GM23338 (cell line): ENCODE measurements at regions not wholly inside any gene's neighbourhood (a gene's known extent, or its start where the extent isn't known, plus 50 kb on each side); places are given as distances from the start of the nearest gene placed in this dataset.

ENCODE experiments used
- ATAC-seq: fragments of 200-7000 bp; cut with Tn5 transposase; 3 replicates; pipeline ENCODE4 v1.9.1; 2020
- DNase-seq: peaks from one replicate; pipeline ENCODE4 v3.0.0-alpha.2; 2015; ENCODE audit warnings: low spot score
- H2AFZ ChIP-seq: fragments of 200-600 bp; sonication (generic); 2 replicates; pipeline ENCODE4 v1.8.0; 2016; ENCODE audit warnings: antibody characterized with exemption, mild to moderate bottlenecking, moderate library complexity
- H3F3A ChIP-seq: fragments of 200-600 bp; sonication (generic); replicated peaks from 2 replicates; pipeline ENCODE4 v1.8.0; 2017; ENCODE audit warnings: antibody characterized with exemption, mixed run types, low read depth
- H3K27ac ChIP-seq: fragments of 200-600 bp; sonication (generic); 2 replicates; pipeline ENCODE4 v1.6.1; 2016; ENCODE audit warnings: low read depth
- H3K27me3 ChIP-seq: fragments of 200-600 bp; sonication (generic); 2 replicates; pipeline ENCODE4 v1.8.0; 2016; ENCODE audit warnings: mild to moderate bottlenecking, mixed run types, moderate library complexity; ENCODE audit not compliant: insufficient read depth
- H3K36me3 ChIP-seq: fragments of 200-600 bp; sonication (generic); 2 replicates; pipeline ENCODE4 v1.8.0; 2016; ENCODE audit warnings: mild to moderate bottlenecking; ENCODE audit not compliant: insufficient read depth
- H3K4me1 ChIP-seq: fragments of 200-600 bp; sonication (generic); 2 replicates; pipeline ENCODE4 v1.8.0; 2016; ENCODE audit warnings: mild to moderate bottlenecking, moderate library complexity; ENCODE audit not compliant: insufficient read depth
- H3K4me2 ChIP-seq: fragments of 200-600 bp; sonication (generic); 2 replicates; pipeline ENCODE4 v1.7.1; 2017; ENCODE audit warnings: mixed run types
- H3K4me3 ChIP-seq: fragments of 200-600 bp; sonication (generic); 2 replicates; pipeline ENCODE4 v1.6.1; 2016; ENCODE audit warnings: mixed run types
- H3K79me2 ChIP-seq: fragments of 200-600 bp; sonication (generic); replicated peaks from 2 replicates; pipeline ENCODE4 v1.8.0; 2017; ENCODE audit warnings: mild to moderate bottlenecking; ENCODE audit not compliant: insufficient read depth
- H3K9me2 ChIP-seq: fragments of 200-600 bp; sonication (generic); 2 replicates; pipeline ENCODE4 v1.8.0; 2017; ENCODE audit not compliant: insufficient read depth
- H4K20me1 ChIP-seq: fragments of 200-600 bp; sonication (generic); replicated peaks from 2 replicates; pipeline ENCODE4 v1.8.0; 2017; ENCODE audit warnings: mild to moderate bottlenecking; ENCODE audit not compliant: insufficient read depth
- H3K27ac Mint-ChIP-seq: 2 replicates; pipeline ENCODE4 v1.8.0; 2020; ENCODE audit warnings: inconsistent platforms, mild to moderate bottlenecking, moderate library complexity, mixed read lengths
- H3K27me3 Mint-ChIP-seq: 3 replicates; pipeline ENCODE4 v1.8.0; 2022; ENCODE audit warnings: low read depth, mild to moderate bottlenecking, moderate library complexity, mixed read lengths, inconsistent platforms; ENCODE audit not compliant: insufficient read depth, poor library complexity
- H3K36me3 Mint-ChIP-seq: 3 replicates; pipeline ENCODE4 v1.8.0; 2021; ENCODE audit warnings: low read depth, mild to moderate bottlenecking, inconsistent platforms, moderate library complexity, mixed read lengths
- H3K4me1 Mint-ChIP-seq: 3 replicates; pipeline ENCODE4 v1.8.0; 2020; ENCODE audit warnings: mild to moderate bottlenecking, inconsistent platforms, mixed read lengths
- H3K4me3 Mint-ChIP-seq: 3 replicates; pipeline ENCODE4 v1.8.0; 2021; ENCODE audit warnings: moderate library complexity, mild to moderate bottlenecking, inconsistent platforms, mixed read lengths
- H3K9me3 Mint-ChIP-seq: 3 replicates; pipeline ENCODE4 v1.8.0; 2020; ENCODE audit warnings: moderate library complexity, mild to moderate bottlenecking, inconsistent platforms, mixed read lengths
- CREB1 ChIP-seq: fragments of 250-450 bp; sonication (Bioruptor Pico); IDR thresholded peaks from 2 replicates; pipeline ENCODE4 v1.5.0; 2020; ENCODE audit warnings: low read depth, mild to moderate bottlenecking, moderate library complexity
- ETS1 ChIP-seq: IDR thresholded peaks from 2 replicates; pipeline ENCODE4 v1.6.1; 2016; ENCODE audit warnings: antibody characterized with exemption
- EZH2phosphoT487 ChIP-seq: fragments of 200-600 bp; sonication (generic); IDR thresholded peaks from one replicate; pipeline ENCODE4 v1.8.1; 2018; ENCODE audit warnings: antibody characterized with exemption; ENCODE audit not compliant: unreplicated experiment
- JUNB ChIP-seq: IDR thresholded peaks from one replicate; pipeline ENCODE4 v1.6.1; 2016; ENCODE audit warnings: antibody characterized with exemption; ENCODE audit not compliant: unreplicated experiment
- NANOG ChIP-seq: IDR thresholded peaks from 2 replicates; pipeline ENCODE4 v1.6.1; 2016; ENCODE audit warnings: antibody characterized with exemption, borderline replicate concordance
- POLR2AphosphoS5 ChIP-seq: IDR thresholded peaks from 2 replicates; pipeline ENCODE4 v1.6.1; 2016; ENCODE audit warnings: antibody characterized with exemption, low read depth
- REST ChIP-seq: IDR thresholded peaks from one replicate; pipeline ENCODE4 v1.6.1; 2018; ENCODE audit warnings: antibody characterized with exemption; ENCODE audit not compliant: unreplicated experiment
- STAT1 ChIP-seq: IDR thresholded peaks from one replicate; pipeline ENCODE4 v1.6.1; 2016; ENCODE audit warnings: antibody characterized with exemption; ENCODE audit not compliant: unreplicated experiment
- ZNF114 ChIP-seq: fragments of 250-450 bp; sonication (Bioruptor Pico); IDR thresholded peaks from 2 replicates; pipeline ENCODE4 v1.5.0; 2020; ENCODE audit warnings: mild to moderate bottlenecking, moderate library complexity
- ZNF331 ChIP-seq: fragments of 250-450 bp; sonication (Bioruptor Pico); IDR thresholded peaks from 2 replicates; pipeline ENCODE4 v1.5.0; 2020; ENCODE audit warnings: low read depth, mild to moderate bottlenecking, moderate library complexity
- ZNF462 ChIP-seq: fragments of 250-450 bp; sonication (Bioruptor Pico); IDR thresholded peaks from 2 replicates; pipeline ENCODE4 v1.5.0; 2020; ENCODE audit warnings: mild to moderate bottlenecking, moderate library complexity
- TF ChIP-seq, protein P1 (sequence below), 2 experiments: fragments of 200-600 bp in 1 of 2; sonication (generic) in 1 of 2; conservative IDR thresholded peaks; 2 replicates each; pipeline versions ENCODE4 v1.5.1 to v1.6.1; 2016 to 2017; ENCODE audit warnings: antibody characterized with exemption in 2 of 2, low read depth in 2 of 2, mild to moderate bottlenecking in 2 of 2, moderate library complexity in 1 of 2

DNA sequence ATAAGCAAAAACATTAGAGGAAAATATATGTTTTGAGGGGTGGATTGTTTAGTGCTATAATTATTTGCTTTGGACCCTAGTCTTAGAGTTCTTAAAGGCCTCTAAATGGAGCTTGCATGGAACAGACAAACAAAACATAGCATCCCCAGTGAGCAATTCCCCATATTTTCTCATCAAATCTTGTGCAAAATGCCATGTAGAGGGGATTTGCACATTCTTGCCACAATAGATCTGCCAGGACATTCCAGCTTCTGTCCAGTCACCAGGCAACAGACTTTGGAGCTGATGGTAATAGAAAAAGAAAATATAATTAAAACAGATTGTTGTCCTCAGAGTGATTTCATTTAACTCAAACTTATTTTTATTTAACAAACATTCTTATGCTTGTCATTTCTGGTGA is 360.3 kb upstream of the PDGFD start:
- H3K4me3 Mint-ChIP-seq, result no peak overlapping the region
- H3K4me1 ChIP-seq, result no peaks in the 10 kb centered on the region
- H3K27me3 Mint-ChIP-seq, result no peaks in the 10 kb centered on the region
- H3F3A ChIP-seq, result no peaks in the 10 kb centered on the region
- no peaks in the 10 kb centered on the region for H3K27me3 ChIP-seq
- no peaks in the 10 kb centered on the region for H3K9me3 Mint-ChIP-seq
- DNase-seq (no peak), ATAC-seq (no peak)
- no peaks in the 10 kb centered on the region for H4K20me1 ChIP-seq
- no peaks in the 10 kb centered on the region for H3K36me3 ChIP-seq
- TF ChIP-seq ZNF331 (CRISPR knock-in tag) (no peak), ZNF462 (CRISPR knock-in tag) (no peak), POLR2AphosphoS5 (no peak), REST (no peak), ZNF114 (CRISPR knock-in tag) (no peak), JUNB (no peak), ETS1 (no peak), STAT1 (no peak), CREB1 (CRISPR knock-in tag) (no peak), NANOG (no peak), EZH2phosphoT487 (no peak)
- TF ChIP-seq, protein P1, sequence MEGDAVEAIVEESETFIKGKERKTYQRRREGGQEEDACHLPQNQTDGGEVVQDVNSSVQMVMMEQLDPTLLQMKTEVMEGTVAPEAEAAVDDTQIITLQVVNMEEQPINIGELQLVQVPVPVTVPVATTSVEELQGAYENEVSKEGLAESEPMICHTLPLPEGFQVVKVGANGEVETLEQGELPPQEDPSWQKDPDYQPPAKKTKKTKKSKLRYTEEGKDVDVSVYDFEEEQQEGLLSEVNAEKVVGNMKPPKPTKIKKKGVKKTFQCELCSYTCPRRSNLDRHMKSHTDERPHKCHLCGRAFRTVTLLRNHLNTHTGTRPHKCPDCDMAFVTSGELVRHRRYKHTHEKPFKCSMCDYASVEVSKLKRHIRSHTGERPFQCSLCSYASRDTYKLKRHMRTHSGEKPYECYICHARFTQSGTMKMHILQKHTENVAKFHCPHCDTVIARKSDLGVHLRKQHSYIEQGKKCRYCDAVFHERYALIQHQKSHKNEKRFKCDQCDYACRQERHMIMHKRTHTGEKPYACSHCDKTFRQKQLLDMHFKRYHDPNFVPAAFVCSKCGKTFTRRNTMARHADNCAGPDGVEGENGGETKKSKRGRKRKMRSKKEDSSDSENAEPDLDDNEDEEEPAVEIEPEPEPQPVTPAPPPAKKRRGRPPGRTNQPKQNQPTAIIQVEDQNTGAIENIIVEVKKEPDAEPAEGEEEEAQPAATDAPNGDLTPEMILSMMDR (conservative IDR thresholded peaks at IDR 0.05; ENCODE audit: low read depth in 2 of 2), result no peak
- no peaks in the 10 kb centered on the region for H3K9me2 ChIP-seq
- H3K4me3 ChIP-seq, result no peak overlapping the region
- H2AFZ ChIP-seq, result no peak overlapping the region
- H3K4me1 Mint-ChIP-seq, result peaks cover 3% of the 10 kb centered on the region; the same call in 1 of the 3 replicates
- H3K4me2 ChIP-seq, result no peak overlapping the region
- H3K27ac Mint-ChIP-seq, result no peak overlapping the region
- H3K27ac ChIP-seq, result no peak overlapping the region
- no peaks in the 10 kb centered on the region for H3K36me3 Mint-ChIP-seq
- no peaks in the 10 kb centered on the region for H3K79me2 ChIP-seq
